NB4 (cell line): ENCODE measurements at regions not wholly inside any gene's neighbourhood (a gene's known extent, or its start where the extent isn't known, plus 50 kb on each side); places are given as distances from the start of the nearest gene placed in this dataset.

Experiments
- DNase-seq: peaks from one replicate; pipeline ENCODE4 v3.0.0; 2010; ENCODE audit warnings: low read depth
- H3K4me3 ChIP-seq: one replicate; pipeline ENCODE4 v1.5.1; 2011; ENCODE audit warnings: mild to moderate bottlenecking, low read depth, low read length, moderate library complexity
- CTCF ChIP-seq: IDR thresholded peaks from one replicate; pipeline ENCODE4 v1.5.1; 2012; ENCODE audit warnings: low read depth, low read length
- MAX ChIP-seq: IDR thresholded peaks from 2 replicates; pipeline ENCODE4 v1.6.1; 2011; ENCODE audit warnings: low read depth, low read length
- MYC ChIP-seq: IDR thresholded peaks from 2 replicates; pipeline ENCODE4 v1.6.1; 2011; ENCODE audit warnings: low read depth, low read length
- POLR2A ChIP-seq: IDR thresholded peaks from 2 replicates; pipeline ENCODE4 v1.6.1; 2011; ENCODE audit warnings: mild to moderate bottlenecking; ENCODE audit not compliant: insufficient read length; ENCODE audit errors: extremely low read depth

- no peak for DNase-seq
- H3K4me3 ChIP-seq, result no peak overlapping the region
- TF ChIP-seq MAX, result no peak
- TF ChIP-seq MYC, result no peak
- TF ChIP-seq POLR2A, result no peak
- no peak for TF ChIP-seq CTCF
These were observed 166.8 kb downstream of the KCTD15 start for GRCh38 chr19:33963514-33963913.

- no peak for DNase-seq
- TF ChIP-seq CTCF, result no peak
- TF ChIP-seq MYC, result no peak
- no peak for TF ChIP-seq MAX
- no peak for TF ChIP-seq POLR2A
These were observed 174.4 kb downstream of the KCTD15 start for GRCh38 chr19:33971073-33971472.

GRCh38 chr19:33977756-33978685 lies 181.4 kb downstream of the KCTD15 start:
- TF ChIP-seq CTCF (no peak), MAX (no peak), POLR2A (no peak), MYC (no peak)
- DNase-seq, result no peak
- H3K4me3 ChIP-seq, result no peak overlapping the region

More at GRCh38 chr19:33971073-33971472, 174.4 kb downstream of the KCTD15 start:
- no peak overlapping the region for H3K4me3 ChIP-seq

GRCh38 chr19:33982706-33983105 lies 186.0 kb downstream of the KCTD15 start:
- no peak overlapping the region for H3K4me3 ChIP-seq
- TF ChIP-seq CTCF, result no peak
- no peak for TF ChIP-seq MYC
- TF ChIP-seq POLR2A, result no peak
- no peak for TF ChIP-seq MAX
- no peak for DNase-seq

- H3K4me3 ChIP-seq, result no peak overlapping the region
- DNase-seq, result no peak
- no peak for TF ChIP-seq POLR2A
These were observed 183.7 kb upstream of the LSM14A start for GRCh38 chr19:33988601-33989000.

- TF ChIP-seq POLR2A (no peak), MYC (no peak)
- H3K4me3 ChIP-seq, result no peak overlapping the region
- DNase-seq, result no peak
These were observed 174.6 kb upstream of the LSM14A start for GRCh38 chr19:33997690-33998089.

- TF ChIP-seq MYC, result no peak
- TF ChIP-seq CTCF, result no peak
- TF ChIP-seq POLR2A, result no peak
- TF ChIP-seq MAX, result no peak
- no peak overlapping the region for H3K4me3 ChIP-seq
- DNase-seq, result no peak
These were observed 174.0 kb upstream of the LSM14A start for GRCh38 chr19:33998302-33998701.
